IMR-90 (cell line): ENCODE measurements at regions not wholly inside any gene's neighbourhood (a gene's known extent, or its start where the extent isn't known, plus 50 kb on each side); places are given as distances from the start of the nearest gene placed in this dataset.

Experiments
- CTCF ChIP-seq: conservative IDR thresholded peaks from 2 replicates; pipeline ENCODE4 v1.5.1; 2012; ENCODE audit warnings: mild to moderate bottlenecking, low read depth, low read length, improper control_type of control experiment
- RFX5 ChIP-seq: IDR thresholded peaks from 2 replicates; pipeline ENCODE4 v1.8.0; 2012; ENCODE audit warnings: low read depth, mild to moderate bottlenecking, low read length, moderate library complexity
- USF2 ChIP-seq: fragments of 150-350 bp; IDR thresholded peaks from 2 replicates; pipeline ENCODE4 v1.6.1; 2017; ENCODE audit warnings: mild to moderate bottlenecking, antibody characterized with exemption, low read length, low read depth

GRCh38 chr13:70284371-70284770 is 176.1 kb upstream of the KLHL1 start:
- TF ChIP-seq CTCF, result no peak
- TF ChIP-seq RFX5, result no peak
- no peak for TF ChIP-seq USF2
